Bronchial epithelial cell (primary cell): ENCODE measurements at regions not wholly inside any gene's neighbourhood (a gene's known extent, or its start where the extent isn't known, plus 50 kb on each side); places are given as distances from the start of the nearest gene placed in this dataset.

Experiments
- DNase-seq: peaks from one replicate; pipeline ENCODE4 v3.0.0-alpha.2; 2010; ENCODE audit warnings: low read depth
- FAIRE-seq: peaks from 2 replicates; lab custom pipeline; 2011; peaks lifted over from hg19 to GRCh38; lab: Jason Lieb, UNC
- H3K27me3 ChIP-seq: 2 replicates; pipeline ENCODE4 v1.5.1; 2011; ENCODE audit warnings: low read length; ENCODE audit not compliant: control insufficient read depth, insufficient read depth
- H3K36me3 ChIP-seq: 2 replicates; pipeline ENCODE4 v1.5.1; 2011; ENCODE audit warnings: low read length; ENCODE audit not compliant: control insufficient read depth, insufficient read depth
- H3K4me3 ChIP-seq: 2 replicates; pipeline ENCODE4 v1.5.1; 2011; ENCODE audit warnings: mild to moderate bottlenecking, low read depth, low read length, control low read depth
- CTCF ChIP-seq: IDR thresholded peaks from 2 replicates; pipeline ENCODE4 v1.5.1; 2011; ENCODE audit warnings: mild to moderate bottlenecking, moderate library complexity, low read length, control low read depth, inconsistent platforms; ENCODE audit not compliant: insufficient read depth, severe bottlenecking

DNA sequence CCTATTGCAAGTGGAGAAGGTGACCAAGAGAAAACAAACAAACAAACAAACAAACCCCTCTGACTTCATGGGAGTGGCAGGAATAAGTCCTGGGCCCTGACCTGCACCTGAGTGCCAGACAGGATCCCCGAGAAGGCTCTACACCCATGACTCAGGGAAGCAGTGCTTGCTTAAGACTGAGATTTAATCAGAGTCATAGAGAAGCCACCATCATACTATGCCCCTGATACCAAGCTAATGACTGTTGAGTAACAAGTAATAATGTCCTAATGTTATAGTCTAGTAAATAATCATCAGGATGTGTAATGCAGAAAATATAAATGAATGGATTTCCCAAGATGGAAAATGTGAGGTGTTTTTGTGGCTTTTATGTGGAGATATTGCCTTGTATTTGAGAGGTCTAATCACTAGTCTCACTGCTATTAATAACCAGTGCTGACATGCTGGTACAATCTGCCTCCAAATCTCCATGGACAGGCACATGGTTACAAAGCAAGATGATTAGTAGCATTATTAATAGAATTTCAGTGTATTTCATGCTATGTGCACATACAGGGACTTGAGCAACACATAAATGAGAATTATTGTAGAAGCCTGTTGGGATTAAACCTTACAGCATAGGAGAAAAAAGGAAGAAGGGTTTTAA, 1290.9 kb downstream of the MRPL39 start:
- H3K4me3 ChIP-seq: no peak overlapping the region
- H3K36me3 ChIP-seq: no peaks in the 10 kb centered on the region
- no peak for TF ChIP-seq CTCF
- no peak for DNase-seq
- FAIRE-seq: no peak
- H3K27me3 ChIP-seq: no peaks in the 10 kb centered on the region

GRCh38 chr21:24310788-24311187, 1296.5 kb downstream of the MRPL39 start:
- FAIRE-seq: no peak
- Histone ChIP-seq H3K27me3 (no peaks in the 10 kb centered on the region), H3K36me3 (no peaks in the 10 kb centered on the region), H3K4me3 (no peak overlapping the region)
- TF ChIP-seq CTCF: no peak
- DNase-seq: no peak

DNA sequence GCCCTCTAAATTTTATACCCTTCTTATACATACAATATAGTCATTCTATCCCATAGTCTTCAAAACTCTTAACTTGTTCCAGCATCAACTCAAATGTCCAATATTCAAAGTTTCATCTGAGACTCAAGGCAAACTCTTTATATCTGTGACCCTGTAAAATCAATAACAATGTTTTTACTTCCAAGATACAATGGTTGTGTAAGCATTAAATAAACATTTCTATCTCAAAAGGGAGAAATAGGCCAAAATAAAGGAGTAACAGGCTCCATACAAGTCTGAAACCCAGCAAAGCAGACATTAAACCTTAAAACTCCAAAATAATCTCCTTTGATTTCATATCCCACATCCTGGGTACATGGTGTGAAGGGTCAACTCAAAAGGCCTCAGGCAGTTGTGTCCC, 1299.1 kb downstream of the MRPL39 start:
- DNase-seq (no peak), FAIRE-seq (no peak)
- no peak for TF ChIP-seq CTCF
- Histone ChIP-seq H3K27me3 (no peaks in the 10 kb centered on the region), H3K36me3 (no peaks in the 10 kb centered on the region), H3K4me3 (no peak overlapping the region)

GRCh38 chr21:24302400-24302799, 1304.9 kb downstream of the MRPL39 start:
- Histone ChIP-seq H3K36me3 (no peaks in the 10 kb centered on the region), H3K4me3 (no peak overlapping the region)
- no peak for FAIRE-seq

DNA sequence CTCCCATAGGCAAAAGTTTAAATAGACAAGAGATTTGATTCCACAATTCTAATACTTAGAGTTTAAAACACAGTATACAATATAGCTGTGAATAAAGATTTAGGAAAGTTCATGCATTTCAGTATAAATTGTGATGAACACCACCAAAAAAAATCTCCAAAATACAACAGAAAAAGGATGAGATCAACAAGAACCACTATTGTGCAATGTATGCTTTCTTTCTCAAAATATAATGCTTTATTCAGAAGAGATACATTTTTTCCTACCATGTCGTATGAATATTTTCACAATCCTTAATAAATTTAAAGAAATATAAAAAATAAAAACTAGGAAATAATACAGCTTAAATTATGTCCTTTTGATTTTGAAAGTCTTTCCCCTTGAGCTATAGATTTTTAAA, 1309.2 kb downstream of the MRPL39 start:
- TF ChIP-seq CTCF: no peak
- Histone ChIP-seq H3K4me3 (no peak overlapping the region), H3K36me3 (no peaks in the 10 kb centered on the region), H3K27me3 (no peaks in the 10 kb centered on the region)
- DNase-seq: no peak
- FAIRE-seq: no peak

More at GRCh38 chr21:24302400-24302799, 1304.9 kb downstream of the MRPL39 start:
- no peak for DNase-seq
- no peaks in the 10 kb centered on the region for H3K27me3 ChIP-seq
- no peak for TF ChIP-seq CTCF

DNA sequence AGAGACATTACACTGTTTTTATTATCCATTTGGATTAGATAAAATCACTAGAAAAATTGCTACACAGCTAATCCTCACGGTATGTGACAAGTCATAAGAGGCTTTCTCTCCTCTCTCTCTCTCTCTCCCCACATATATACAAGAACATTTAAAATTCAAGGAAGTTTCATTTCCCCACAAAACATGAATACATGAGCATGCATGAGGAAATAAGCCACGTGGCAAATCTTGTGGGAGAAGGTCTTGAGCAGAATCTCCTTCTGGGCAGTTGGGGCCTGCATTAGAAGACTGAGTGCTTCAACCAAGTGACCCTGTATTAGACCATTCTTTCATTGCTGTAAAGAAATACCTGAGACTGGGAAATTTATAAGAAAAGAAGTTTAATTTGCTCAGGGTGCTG, 1313.1 kb downstream of the MRPL39 start:
- Histone ChIP-seq H3K27me3 (no peaks in the 10 kb centered on the region), H3K4me3 (no peak overlapping the region), H3K36me3 (no peaks in the 10 kb centered on the region)
- no peak for DNase-seq
- TF ChIP-seq CTCF: no peak
- no peak for FAIRE-seq
